Liver (tissue), 3 donors: ENCODE measurements at regions not wholly inside any gene's neighbourhood (a gene's known extent, or its start where the extent isn't known, plus 50 kb on each side); places are given as distances from the start of the nearest gene placed in this dataset.

Experiments
- ATF3 ChIP-seq: IDR thresholded peaks from 2 replicates; pipeline ENCODE4 v1.6.1; 2016; ENCODE audit warnings: antibody characterized with exemption
- CTCF ChIP-seq: fragments of 150-350 bp; IDR thresholded peaks from 2 replicates; pipeline ENCODE4 v1.5.1; 2017; ENCODE audit warnings: improper control_type of control experiment, low read depth, low read length; ENCODE audit not compliant: missing input control
- EGR1 ChIP-seq, 2 donors: IDR thresholded peaks; 2 replicates each; pipeline ENCODE4 v1.6.1; 2016 to 2018; ENCODE audit warnings: antibody characterized with exemption in 2 of 2, low read depth in 2 of 2
- FOXA1 ChIP-seq: IDR thresholded peaks from 2 replicates; pipeline ENCODE4 v1.6.1; 2016; ENCODE audit warnings: antibody characterized with exemption
- FOXA2 ChIP-seq: IDR thresholded peaks from 2 replicates; pipeline ENCODE4 v1.6.1; 2016; ENCODE audit warnings: antibody characterized with exemption
- GABPA ChIP-seq, 2 donors: IDR thresholded peaks in 1 of 2; conservative IDR thresholded peaks in 1 of 2; 2 replicates each; pipeline ENCODE4 v1.6.1; 2016; ENCODE audit warnings: antibody characterized with exemption in 2 of 2, mild to moderate bottlenecking in 1 of 2, moderate library complexity in 1 of 2
- JUND ChIP-seq, 2 donors: IDR thresholded peaks; 2 replicates each; pipeline ENCODE4 v1.6.1; 2016; ENCODE audit warnings: antibody characterized with exemption in 2 of 2
- RAD21 ChIP-seq, 2 donors: IDR thresholded peaks; 2 replicates each; pipeline ENCODE4 v1.6.1; 2016; ENCODE audit warnings: antibody characterized with exemption in 2 of 2, mild to moderate bottlenecking in 2 of 2
- RXRA ChIP-seq, 2 donors: IDR thresholded peaks; 2 replicates each; pipeline ENCODE4 v1.6.1; 2017 to 2018; ENCODE audit warnings: antibody characterized with exemption in 2 of 2, mild to moderate bottlenecking in 1 of 2
- SP1 ChIP-seq: IDR thresholded peaks from 2 replicates; pipeline ENCODE4 v1.6.1; 2018; ENCODE audit warnings: antibody characterized with exemption, mild to moderate bottlenecking
- TAF1 ChIP-seq: conservative IDR thresholded peaks from 2 replicates; pipeline ENCODE4 v1.6.1; 2016; ENCODE audit warnings: antibody characterized with exemption, mild to moderate bottlenecking
- YY1 ChIP-seq: IDR thresholded peaks from 2 replicates; pipeline ENCODE4 v1.6.1; 2016; ENCODE audit warnings: antibody characterized with exemption, mild to moderate bottlenecking
- TF ChIP-seq, protein P1 (sequence below): IDR thresholded peaks from 2 replicates; pipeline ENCODE4 v1.6.1; 2016; ENCODE audit warnings: antibody characterized with exemption, mild to moderate bottlenecking
- TF ChIP-seq, protein P2 (sequence below): IDR thresholded peaks from 2 replicates; pipeline ENCODE4 v1.6.1; 2016; ENCODE audit warnings: antibody characterized with exemption
- donor health status: healthy.
- donor health status: healthy.

GRCh38 chr3:53996141-53996874 lies 104.6 kb upstream of the SELENOK start:
- TF ChIP-seq CTCF (no peak), GABPA (IDR thresholded peaks at IDR 0.05 in 1 of 2, conservative IDR thresholded peaks at IDR 0.05 in 1 of 2) (no peak), SP1 (no peak), TAF1 (no peak), EGR1 (IDR thresholded peaks at IDR 0.05; ENCODE audit: low read depth in 2 of 2) (no peak), FOXA1 (no peak), RXRA (IDR thresholded peaks at IDR 0.05) (no peak), ATF3 (no peak), JUND (IDR thresholded peaks at IDR 0.05) (no peak), YY1 (no peak), RAD21 (IDR thresholded peaks at IDR 0.05) (no peak), FOXA2 (no peak)
- TF ChIP-seq, protein P1, sequence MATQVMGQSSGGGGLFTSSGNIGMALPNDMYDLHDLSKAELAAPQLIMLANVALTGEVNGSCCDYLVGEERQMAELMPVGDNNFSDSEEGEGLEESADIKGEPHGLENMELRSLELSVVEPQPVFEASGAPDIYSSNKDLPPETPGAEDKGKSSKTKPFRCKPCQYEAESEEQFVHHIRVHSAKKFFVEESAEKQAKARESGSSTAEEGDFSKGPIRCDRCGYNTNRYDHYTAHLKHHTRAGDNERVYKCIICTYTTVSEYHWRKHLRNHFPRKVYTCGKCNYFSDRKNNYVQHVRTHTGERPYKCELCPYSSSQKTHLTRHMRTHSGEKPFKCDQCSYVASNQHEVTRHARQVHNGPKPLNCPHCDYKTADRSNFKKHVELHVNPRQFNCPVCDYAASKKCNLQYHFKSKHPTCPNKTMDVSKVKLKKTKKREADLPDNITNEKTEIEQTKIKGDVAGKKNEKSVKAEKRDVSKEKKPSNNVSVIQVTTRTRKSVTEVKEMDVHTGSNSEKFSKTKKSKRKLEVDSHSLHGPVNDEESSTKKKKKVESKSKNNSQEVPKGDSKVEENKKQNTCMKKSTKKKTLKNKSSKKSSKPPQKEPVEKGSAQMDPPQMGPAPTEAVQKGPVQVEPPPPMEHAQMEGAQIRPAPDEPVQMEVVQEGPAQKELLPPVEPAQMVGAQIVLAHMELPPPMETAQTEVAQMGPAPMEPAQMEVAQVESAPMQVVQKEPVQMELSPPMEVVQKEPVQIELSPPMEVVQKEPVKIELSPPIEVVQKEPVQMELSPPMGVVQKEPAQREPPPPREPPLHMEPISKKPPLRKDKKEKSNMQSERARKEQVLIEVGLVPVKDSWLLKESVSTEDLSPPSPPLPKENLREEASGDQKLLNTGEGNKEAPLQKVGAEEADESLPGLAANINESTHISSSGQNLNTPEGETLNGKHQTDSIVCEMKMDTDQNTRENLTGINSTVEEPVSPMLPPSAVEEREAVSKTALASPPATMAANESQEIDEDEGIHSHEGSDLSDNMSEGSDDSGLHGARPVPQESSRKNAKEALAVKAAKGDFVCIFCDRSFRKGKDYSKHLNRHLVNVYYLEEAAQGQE = no peak
- TF ChIP-seq, protein P2, sequence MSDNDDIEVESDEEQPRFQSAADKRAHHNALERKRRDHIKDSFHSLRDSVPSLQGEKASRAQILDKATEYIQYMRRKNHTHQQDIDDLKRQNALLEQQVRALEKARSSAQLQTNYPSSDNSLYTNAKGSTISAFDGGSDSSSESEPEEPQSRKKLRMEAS = no peak
